H1 (cell line): ENCODE measurements at regions not wholly inside any gene's neighbourhood (a gene's known extent, or its start where the extent isn't known, plus 50 kb on each side); places are given as distances from the start of the nearest gene placed in this dataset.

Source experiments
- CTCF ChIA-PET: fragments of 300-600 bp; sonication (Branson Sonifier 250); formaldehyde crosslinking; loops from one replicate; lab custom pipeline; 2021; ENCODE audit not compliant: partially characterized antibody; lab: Charles Lee
- POLR2A ChIA-PET: fragments of 300-600 bp; sonication (Branson Sonifier 250); formaldehyde crosslinking; loops from one replicate; lab custom pipeline; 2021; ENCODE audit warnings: inconsistent platforms; ENCODE audit not compliant: partially characterized antibody; lab: Charles Lee
- DNase-seq, 2 experiments: peaks; one replicate each; pipeline versions ENCODE4 v3.0.0 to v3.0.0-alpha.2; 2010 to 2022; ENCODE audit warnings: low spot score in 2 of 2, low read depth in 1 of 2, mixed read lengths in 1 of 2
- FAIRE-seq: peaks from 2 replicates; lab custom pipeline; 2011; peaks lifted over from hg19 to GRCh38; lab: Jason Lieb, UNC
- H2AFZ ChIP-seq: 2 replicates; pipeline ENCODE4 v1.8.1; 2012; ENCODE audit warnings: low read length, inconsistent platforms
- H2AK5ac ChIP-seq: 2 replicates; pipeline ENCODE4 v1.6.1; 2013; ENCODE audit warnings: low read depth, low read length
- H2BK120ac ChIP-seq: replicated peaks from 2 replicates; pipeline ENCODE3; 2013; ENCODE audit warnings: low read depth, low read length, inconsistent platforms
- H2BK12ac ChIP-seq: 2 replicates; pipeline ENCODE4 v1.6.1; 2013; ENCODE audit warnings: low read depth, low read length
- H2BK15ac ChIP-seq: 2 replicates; pipeline ENCODE4 v1.6.1; 2013; ENCODE audit warnings: low read length
- H2BK20ac ChIP-seq: 2 replicates; pipeline ENCODE4 v1.6.1; 2013; ENCODE audit warnings: low read length
- H2BK5ac ChIP-seq: 2 replicates; pipeline ENCODE4 v1.6.1; 2013; ENCODE audit warnings: low read depth, low read length
- H3K14ac ChIP-seq: 2 replicates; pipeline ENCODE4 v1.6.1; 2013; ENCODE audit warnings: inconsistent platforms; ENCODE audit not compliant: insufficient read length
- H3K18ac ChIP-seq: 2 replicates; pipeline ENCODE4 v1.6.1; 2013; ENCODE audit warnings: low read length; ENCODE audit errors: extremely low read depth
- H3K23ac ChIP-seq: 2 replicates; pipeline ENCODE4 v1.6.1; 2013; ENCODE audit warnings: inconsistent platforms; ENCODE audit not compliant: insufficient read length
- H3K23me2 ChIP-seq: 2 replicates; pipeline ENCODE4 v1.6.1; 2013; ENCODE audit warnings: low read depth, low read length
- H3K27ac ChIP-seq: 2 replicates; pipeline ENCODE4 v1.6.1; 2011; ENCODE audit warnings: low read depth, low read length, inconsistent platforms
- H3K27me3 ChIP-seq, 4 experiments: replicated peaks in 1 of 4; 1 replicate in 1 of 4; 2 replicates in 3 of 4; pipeline versions ENCODE4 v1.6.1 to v1.8.1; 2011 to 2013; ENCODE audit warnings: low read length in 3 of 4, mild to moderate bottlenecking in 3 of 4, inconsistent platforms in 2 of 4, mixed read lengths in 2 of 4, moderate library complexity in 1 of 4; ENCODE audit not compliant: control insufficient read depth in 3 of 4, insufficient read depth in 3 of 4; ENCODE audit errors: extremely low read depth in 1 of 4
- H3K36me3 ChIP-seq, 4 experiments: 2 replicates each; pipeline versions ENCODE4 v1.6.1 to v1.8.1; 2011 to 2013; ENCODE audit warnings: mild to moderate bottlenecking in 4 of 4, low read length in 3 of 4, moderate library complexity in 2 of 4, control low read depth in 1 of 4, inconsistent platforms in 1 of 4; ENCODE audit not compliant: insufficient read depth in 4 of 4, control insufficient read depth in 2 of 4
- H3K4ac ChIP-seq: replicated peaks from 2 replicates; pipeline ENCODE3; 2013; ENCODE audit warnings: low read length, low read depth, mixed read lengths, inconsistent platforms; ENCODE audit not compliant: insufficient read length
- H3K4me1 ChIP-seq, 4 experiments: replicated peaks in 1 of 4; 1 replicate in 1 of 4; 2 replicates in 3 of 4; pipeline versions ENCODE4 v1.6.1 to v1.8.1; 2011 to 2013; ENCODE audit warnings: low read length in 3 of 4, inconsistent platforms in 2 of 4, mixed read lengths in 1 of 4; ENCODE audit not compliant: insufficient read depth in 4 of 4, control insufficient read depth in 3 of 4
- H3K4me2 ChIP-seq, 2 experiments: 2 replicates each; pipeline versions ENCODE4 v1.6.1 to v1.8.1; 2011 to 2013; ENCODE audit warnings: low read depth in 2 of 2, low read length in 2 of 2, control low read depth in 1 of 2, inconsistent platforms in 1 of 2, mild to moderate bottlenecking in 1 of 2; ENCODE audit not compliant: insufficient read depth in 1 of 2
- H3K4me3 ChIP-seq, 4 experiments: fragments of 200-600, 300-600 bp in 1 of 4; sonication (generic), shearing (Covaris generic), sonication (Bioruptor Twin) in 1 of 4; 2 replicates each; pipeline versions ENCODE4 v1.5.1 to v1.8.1; 2011 to 2016; ENCODE audit warnings: low read length in 4 of 4, low read depth in 3 of 4, control low read depth in 2 of 4, inconsistent platforms in 2 of 4, mild to moderate bottlenecking in 2 of 4, mixed read lengths in 1 of 4, moderate library complexity in 1 of 4; ENCODE audit not compliant: insufficient read depth in 2 of 4; ENCODE audit errors: extremely low read depth in 1 of 4
- H3K56ac ChIP-seq: replicated peaks from 2 replicates; pipeline ENCODE3; 2013; ENCODE audit warnings: low read depth, mild to moderate bottlenecking, mixed read lengths, low read length, inconsistent platforms; ENCODE audit not compliant: insufficient read length
- H3K79me1 ChIP-seq: 2 replicates; pipeline ENCODE4 v1.6.1; 2013; ENCODE audit warnings: low read depth, low read length, control low read depth
- H3K79me2 ChIP-seq, 2 experiments: 2 replicates each; pipeline versions ENCODE4 v1.6.1 to v1.8.1; 2012 to 2013; ENCODE audit warnings: low read length in 2 of 2, mild to moderate bottlenecking in 2 of 2, inconsistent platforms in 1 of 2; ENCODE audit not compliant: insufficient read depth in 2 of 2, control insufficient read depth in 1 of 2
- H3K9ac ChIP-seq, 4 experiments: replicated peaks in 1 of 4; 1 replicate in 1 of 4; 2 replicates in 3 of 4; pipeline versions ENCODE4 v1.6.1 to v1.8.1; 2011 to 2013; ENCODE audit warnings: low read depth in 3 of 4, low read length in 3 of 4, control low read depth in 2 of 4, mild to moderate bottlenecking in 2 of 4, moderate library complexity in 2 of 4, inconsistent platforms in 1 of 4; ENCODE audit errors: extremely low read depth in 1 of 4
- H3K9me3 ChIP-seq, 2 experiments: 2 replicates each; pipeline versions ENCODE4 v1.6.1 to v1.8.1; 2012 to 2013; ENCODE audit warnings: mild to moderate bottlenecking in 2 of 2, moderate library complexity in 2 of 2, control low read depth in 1 of 2, inconsistent platforms in 1 of 2, low read depth in 1 of 2, low read length in 1 of 2, mixed read lengths in 1 of 2; ENCODE audit not compliant: insufficient read depth in 2 of 2
- H4K20me1 ChIP-seq, 2 experiments: replicated peaks in 1 of 2; 2 replicates each; pipeline versions ENCODE3 to v1.8.1; 2011 to 2013; ENCODE audit warnings: inconsistent platforms in 2 of 2, low read length in 2 of 2, mild to moderate bottlenecking in 1 of 2; ENCODE audit not compliant: insufficient read depth in 2 of 2, control insufficient read depth in 1 of 2
- H4K5ac ChIP-seq: 2 replicates; pipeline ENCODE4 v1.6.1; 2013; ENCODE audit warnings: low read length, low read depth, mixed read lengths, inconsistent platforms; ENCODE audit not compliant: insufficient read length
- H4K8ac ChIP-seq: 2 replicates; pipeline ENCODE4 v1.8.0; 2013; ENCODE audit warnings: mild to moderate bottlenecking, moderate library complexity, low read length, inconsistent platforms; ENCODE audit not compliant: insufficient read depth; ENCODE audit errors: extremely low read depth
- H4K91ac ChIP-seq: replicated peaks from 2 replicates; pipeline ENCODE3; 2013; ENCODE audit warnings: low read length, mixed read lengths, inconsistent platforms; ENCODE audit not compliant: insufficient read length
- HDAC2 ChIP-seq, 2 experiments: fragments of 300-600 bp in 1 of 2; sonication (generic) in 1 of 2; IDR thresholded peaks; 2 replicates each; pipeline ENCODE4 v1.6.1; 2011 to 2012; ENCODE audit warnings: low read depth in 2 of 2, low read length in 2 of 2, mild to moderate bottlenecking in 2 of 2, moderate library complexity in 2 of 2, borderline replicate concordance in 1 of 2, inconsistent platforms in 1 of 2
- KDM1A ChIP-seq: fragments of 200-600, 300-600 bp; sonication (generic); IDR thresholded peaks from 2 replicates; pipeline ENCODE4 v1.7.1; 2016; ENCODE audit warnings: mild to moderate bottlenecking, low read length, borderline replicate concordance
- WGBS, 2 experiments: shearing (Covaris generic) in 1 of 2; methylation state at CpG; one replicate each; pipeline versions ENCODE4 v1.1.6 to v1.1.7; 2013 to 2015; ENCODE audit warnings: low lambda C conversion rate in 2 of 2, mixed read lengths in 2 of 2, inconsistent platforms in 1 of 2, low coverage in 1 of 2, missing lambda C conversion rate in 1 of 2; ENCODE audit not compliant: insufficient replicate concordance in 2 of 2, insufficient coverage in 1 of 2, insufficient read length in 1 of 2; ENCODE audit errors: extremely low coverage in 1 of 2, missing lambda C conversion rate in 1 of 2; 5-methylcytosine and 5-hydroxymethylcytosine counted together

DNA sequence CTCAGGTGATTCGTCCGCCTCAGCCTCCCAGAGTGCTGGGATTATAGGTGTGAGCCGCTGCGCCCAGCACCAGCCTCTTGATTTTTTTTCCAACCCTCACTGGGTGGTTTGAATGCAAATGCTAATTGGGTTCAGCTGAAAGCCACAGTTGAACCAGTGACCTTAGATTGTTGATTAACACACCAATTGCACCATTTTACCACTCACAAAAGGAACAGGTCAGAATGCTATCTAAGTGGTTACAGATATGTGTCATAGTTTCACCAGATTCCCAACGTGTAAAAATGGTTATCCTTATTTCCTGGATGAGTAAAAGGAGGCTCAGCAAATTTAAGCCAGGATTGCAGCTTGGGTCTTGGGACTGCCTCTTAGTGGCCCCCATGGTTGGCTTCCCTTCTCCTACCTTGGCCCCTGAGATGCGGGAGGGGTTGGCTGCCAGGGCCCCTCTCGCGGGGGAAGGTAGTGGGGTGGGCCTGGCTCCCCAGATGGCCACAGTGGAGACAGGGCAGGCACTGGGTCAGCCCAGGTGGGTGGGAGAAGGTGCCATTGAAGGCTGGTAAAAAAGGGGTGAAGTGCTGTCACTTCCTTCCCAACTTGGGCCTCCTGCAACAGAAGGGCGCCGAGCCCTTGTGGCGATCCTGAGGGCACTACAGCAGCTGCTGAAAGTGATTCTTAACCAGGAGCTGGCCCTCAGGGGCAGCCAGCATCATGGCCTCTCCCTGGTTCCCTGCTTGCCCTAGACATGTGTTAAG is 164.9 kb upstream of the HAAO start:
- H3K14ac ChIP-seq: no peak overlapping the region
- no peaks in the 10 kb centered on the region for H3K36me3 ChIP-seq
- no peak overlapping the region for H4K5ac ChIP-seq
- no peaks in the 10 kb centered on the region for H4K20me1 ChIP-seq
- FAIRE-seq: no peak
- no peak overlapping the region for H3K56ac ChIP-seq
- TF ChIP-seq HDAC2 (IDR thresholded peaks at IDR 0.05; ENCODE audit: borderline replicate concordance in 1 of 2, low read depth in 2 of 2, low read length in 2 of 2) (no peak), KDM1A (0 out of 2 replicates have a peak, but pooled peaks have one; percentile 44)
- H3K4me2 ChIP-seq: peak overlapping the region in 1 of 2 experiments; percentile 12; a peak in 1 of 4 replicates
- H3K23ac ChIP-seq: no peak overlapping the region
- peaks cover 4 to 28% (median 14%) of the 10 kb centered on the region in 4 experiments for H3K4me1 ChIP-seq
- 0 out of 2 replicates have a peak overlapping the region, but pooled peaks have one; percentile 85 for H2BK12ac ChIP-seq
- H2AK5ac ChIP-seq: no peak overlapping the region
- H3K27me3 ChIP-seq: no peaks in the 10 kb centered on the region
- peak overlapping the region; percentile 66; the same call in 1 of the 2 replicates for H3K18ac ChIP-seq
- CTCF ChIA-PET: interaction anchor here (0.7 to 7.9 kb wide), 9 partner anchors 12 to 272 kb away, joined by 3 to 58 read pairs (median 4); no protein-coding TSS in a partner anchor
- H2BK20ac ChIP-seq: peak overlapping the region; percentile 63; the same call in 1 of the 2 replicates
- H2BK120ac ChIP-seq: no peak overlapping the region
- no peak overlapping the region for H3K4ac ChIP-seq
- no peak overlapping the region for H2BK15ac ChIP-seq
- POLR2A ChIA-PET: interaction anchor here (1.1 to 1.4 kb wide), 2 partner anchors 12 kb away, joined by 3 read pairs; no protein-coding TSS in a partner anchor
- H3K9ac ChIP-seq: no peak overlapping the region
- no peak overlapping the region for H2AFZ ChIP-seq
- DNase-seq: no peak
- WGBS, 2 experiments: 63% methylated on average over 11 of the region's 11 CpGs; no CpG with 5 or more reads in 1 of the 2 experiments
- H3K9me3 ChIP-seq: no peaks in the 10 kb centered on the region
- no peak overlapping the region for H3K27ac ChIP-seq
- peak overlapping the region; percentile 71; the same call in 1 of the 2 replicates for H2BK5ac ChIP-seq
- no peak overlapping the region for H3K4me3 ChIP-seq
- H3K79me2 ChIP-seq: no peaks in the 10 kb centered on the region
- H4K8ac ChIP-seq: no peak overlapping the region
- peak overlapping the region; percentile 45 for H4K91ac ChIP-seq
- H3K23me2 ChIP-seq: no peaks in the 10 kb centered on the region
- H3K79me1 ChIP-seq: no peaks in the 10 kb centered on the region
